ENCODE measurements at regions not wholly inside any gene's neighbourhood (a gene's known extent, or its start where the extent isn't known, plus 50 kb on each side); places are given as distances from the start of the nearest gene placed in this dataset.

DNA sequence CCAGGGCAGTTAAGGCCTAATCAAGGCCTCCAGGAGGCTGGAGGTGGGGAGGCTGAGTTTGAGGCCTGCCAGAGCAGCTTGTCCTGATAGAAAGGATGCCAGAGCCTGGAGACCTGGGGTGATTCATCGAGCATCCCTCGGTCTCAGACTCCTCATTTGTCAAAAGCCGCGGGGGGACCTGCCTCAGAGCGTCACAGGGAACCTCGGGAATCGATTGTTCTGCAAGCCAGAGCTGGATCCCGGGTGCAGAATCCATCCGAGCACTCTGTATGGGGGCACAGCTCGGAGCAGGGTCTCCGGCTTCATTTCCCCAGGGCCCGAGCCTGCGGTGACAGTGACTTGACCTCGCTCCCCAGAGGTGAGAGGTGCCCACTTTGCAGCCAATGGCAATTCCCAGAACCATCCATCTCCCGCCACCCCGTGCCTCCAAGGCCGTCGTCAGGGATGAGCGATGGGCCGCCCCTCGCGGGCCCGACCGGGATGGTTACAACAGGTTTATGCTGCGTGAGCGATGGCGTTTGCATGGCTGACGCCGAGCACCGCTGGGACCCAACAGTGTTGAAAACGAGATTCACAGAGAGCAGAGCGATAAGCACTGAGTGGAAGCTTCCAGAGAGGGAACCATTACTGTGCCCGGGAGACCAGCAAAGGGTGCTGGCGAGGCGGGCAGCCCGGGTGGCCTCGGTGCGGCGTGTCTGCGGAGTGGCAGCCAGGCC, 117.1 kb upstream of the GSE1 start:
- DNase-seq (no peak), ATAC-seq (no peak)
- no peak overlapping the region for H3K4me3 ChIP-seq
- TF ChIP-seq CTCF (IDR thresholded peaks at IDR 0.05) (no peak), POLR2A (IDR thresholded peaks at IDR 0.05) (no peak)
- H3K9me3 ChIP-seq = no peaks in the 10 kb centered on the region
- H3K27me3 ChIP-seq = no peaks in the 10 kb centered on the region
- H3K36me3 ChIP-seq (replicated peaks in 1 of 2; ENCODE audit: insufficient read depth in 1 of 2, low read depth in 2 of 2) = no peaks in the 10 kb centered on the region
- WGBS, 2 donors = 92 to 96% methylated on average over 18 to 40 of the region's 40 CpGs
- peaks cover 25% of the 10 kb centered on the region for H3K4me1 ChIP-seq
- intact Hi-C loops (cut with DNase I) = no loop called here
- no peak overlapping the region for H3K27ac ChIP-seq

GRCh38 chr16:85497622-85498314, 115.4 kb upstream of the GSE1 start:
- no peak overlapping the region for H3K27ac ChIP-seq
- no peaks in the 10 kb centered on the region for H3K36me3 ChIP-seq (replicated peaks in 1 of 2; ENCODE audit: insufficient read depth in 1 of 2, low read depth in 2 of 2)
- intact Hi-C loops (cut with DNase I) = no loop called here
- no peak for DNase-seq
- no peak for ATAC-seq
- no peaks in the 10 kb centered on the region for H3K27me3 ChIP-seq
- WGBS, 2 donors = 86 to 89% methylated on average over 12 to 16 of the region's 17 CpGs
- TF ChIP-seq POLR2A (IDR thresholded peaks at IDR 0.05) (no peak), CTCF (IDR thresholded peaks at IDR 0.05) (no peak)
- H3K4me3 ChIP-seq = no peak overlapping the region
- peaks cover 7% of the 10 kb centered on the region for H3K4me1 ChIP-seq
- H3K9me3 ChIP-seq = no peaks in the 10 kb centered on the region

DNA sequence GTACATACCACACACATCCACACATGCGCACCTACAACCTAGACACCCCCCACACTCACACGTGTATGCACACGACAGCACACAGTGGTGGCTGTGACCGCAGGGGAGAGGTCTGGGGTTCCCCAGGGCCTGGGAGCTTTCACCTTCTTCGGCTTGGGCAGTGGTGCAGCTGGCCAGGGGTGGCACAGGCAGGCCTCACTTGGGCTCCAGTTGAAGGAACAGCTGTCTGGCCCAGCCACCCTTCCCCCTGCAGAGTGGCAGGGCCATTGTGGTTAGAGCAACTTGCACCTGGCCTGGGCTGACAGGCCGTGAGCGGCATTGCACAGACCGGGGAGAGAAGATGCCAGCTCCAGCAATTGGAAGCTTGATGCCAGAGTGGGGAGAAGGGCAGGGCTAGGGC, 114.5 kb upstream of the GSE1 start:
- no peaks in the 10 kb centered on the region for H3K4me1 ChIP-seq
- intact Hi-C loops (cut with DNase I) = no loop called here
- 70 to 88% methylated on average over 6 to 8 of the region's 8 CpGs for WGBS, 2 donors
- no peaks in the 10 kb centered on the region for H3K9me3 ChIP-seq
- H3K27ac ChIP-seq = no peak overlapping the region
- no peaks in the 10 kb centered on the region for H3K36me3 ChIP-seq (replicated peaks in 1 of 2; ENCODE audit: insufficient read depth in 1 of 2, low read depth in 2 of 2)
- H3K4me3 ChIP-seq = no peak overlapping the region
- ATAC-seq (no peak), DNase-seq (no peak)
- H3K27me3 ChIP-seq = no peaks in the 10 kb centered on the region
- TF ChIP-seq POLR2A (IDR thresholded peaks at IDR 0.05) (no peak), CTCF (IDR thresholded peaks at IDR 0.05) (no peak)

- 77 to 82% methylated on average over 11 to 12 of the region's 12 CpGs for WGBS, 2 donors
- Histone ChIP-seq H3K27ac (no peak overlapping the region), H3K27me3 (no peaks in the 10 kb centered on the region), H3K9me3 (no peaks in the 10 kb centered on the region), H3K4me3 (no peak overlapping the region), H3K36me3 (replicated peaks in 1 of 2; ENCODE audit: insufficient read depth in 1 of 2, low read depth in 2 of 2) (no peaks in the 10 kb centered on the region), H3K4me1 (no peaks in the 10 kb centered on the region)
- DNase-seq = no peak
- TF ChIP-seq POLR2A (IDR thresholded peaks at IDR 0.05) (no peak), CTCF (IDR thresholded peaks at IDR 0.05) (no peak)
- intact Hi-C loops (cut with DNase I) = no loop called here
- ATAC-seq = no peak
Observed at GRCh38 chr16:85500220-85500619, 112.9 kb upstream of the GSE1 start.

DNA sequence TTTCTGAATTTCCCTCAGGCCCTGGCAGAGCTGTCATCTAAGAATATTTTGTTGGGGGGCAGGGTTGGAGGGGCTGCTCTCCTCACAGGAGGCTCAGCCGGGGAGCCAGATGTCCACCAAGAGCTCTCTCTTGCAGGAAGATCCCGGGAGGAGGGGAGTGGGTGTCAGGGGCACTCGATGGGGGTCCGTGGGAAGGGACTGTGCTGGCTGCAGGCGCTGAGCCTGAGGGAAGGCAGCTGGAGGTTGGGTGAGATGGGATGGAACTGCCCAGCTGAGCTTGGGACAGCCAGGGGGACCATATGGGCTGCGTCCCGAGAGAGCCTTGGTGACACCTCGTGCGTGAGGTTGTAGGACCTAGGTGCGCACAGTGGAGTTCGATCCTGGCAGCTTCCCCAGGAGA, 111.2 kb upstream of the GSE1 start:
- Histone ChIP-seq H3K36me3 (replicated peaks in 1 of 2; ENCODE audit: insufficient read depth in 1 of 2, low read depth in 2 of 2) (no peaks in the 10 kb centered on the region), H3K27ac (no peak overlapping the region), H3K4me1 (no peaks in the 10 kb centered on the region), H3K27me3 (no peaks in the 10 kb centered on the region), H3K4me3 (no peak overlapping the region), H3K9me3 (no peaks in the 10 kb centered on the region)
- DNase-seq (no peak), ATAC-seq (no peak)
- no peak for TF ChIP-seq CTCF (IDR thresholded peaks at IDR 0.05)
- no peak for TF ChIP-seq POLR2A (IDR thresholded peaks at IDR 0.05)
- intact Hi-C loops (cut with DNase I) = no loop called here
- WGBS, 2 donors = 89 to 96% methylated on average over 6 to 11 of the region's 11 CpGs

Measured in body of pancreas (tissue), 4 donors.